ENCODE measurements at regions not wholly inside any gene's neighbourhood (a gene's known extent, or its start where the extent isn't known, plus 50 kb on each side); places are given as distances from the start of the nearest gene placed in this dataset.

GRCh38 chr3:115218859-115219258 lies 71.8 kb upstream of the ZBTB20 start:
- Histone ChIP-seq H3K9me3 (ENCODE audit: insufficient read depth, low read length) (no peaks in the 10 kb centered on the region), H3K27me3 (ENCODE audit: low read length) (no peaks in the 10 kb centered on the region), H2AFZ (ENCODE audit: low read depth, low read length, severe bottlenecking) (no peak overlapping the region), H3K4me3 (ENCODE audit: insufficient read depth, low read length, poor library complexity, severe bottlenecking) (no peak overlapping the region), H4K20me1 (ENCODE audit: low read depth, low read length) (no peaks in the 10 kb centered on the region), H3K9ac (ENCODE audit: low read length) (no peak overlapping the region), H3K36me3 (ENCODE audit: low read length) (no peaks in the 10 kb centered on the region), H3K4me2 (ENCODE audit: low read depth, low read length, poor library complexity, severe bottlenecking) (no peak overlapping the region), H3K79me2 (ENCODE audit: insufficient read depth, low read length) (no peaks in the 10 kb centered on the region), H3F3A (ENCODE audit: insufficient read depth) (no peaks in the 10 kb centered on the region), H3K9me2 (replicated peaks; ENCODE audit: insufficient read depth, low read length) (no peaks in the 10 kb centered on the region), H3K27ac (ENCODE audit: low read depth, low read length) (no peak overlapping the region)
- TF ChIP-seq EZH2phosphoT487 (conservative IDR thresholded peaks at IDR 0.05; ENCODE audit: low read length) (no peak), CTCF (IDR thresholded peaks at IDR 0.05; ENCODE audit: insufficient read depth, low read length, poor library complexity, severe bottlenecking) (no peak)

DNA sequence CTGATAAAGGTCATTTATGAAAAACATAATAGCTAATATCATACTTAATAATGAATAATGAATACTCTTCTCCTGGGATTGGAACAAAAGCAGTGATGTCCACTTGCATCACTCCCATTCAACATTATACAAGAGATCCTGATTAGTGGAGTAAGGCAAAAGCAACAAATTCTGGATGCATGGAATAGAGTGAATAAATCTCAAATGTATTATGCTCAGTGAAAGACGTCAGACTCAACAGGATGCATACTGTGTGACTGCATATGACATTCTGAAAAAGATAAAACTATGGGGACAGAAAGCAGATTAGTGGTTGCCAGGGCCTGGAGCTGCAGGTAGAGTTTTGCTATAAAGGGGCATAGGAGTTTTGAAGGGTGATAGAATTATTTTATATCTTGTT lies 77.6 kb upstream of the ZBTB20 start:
- Histone ChIP-seq H3K4me2 (ENCODE audit: low read depth, low read length, poor library complexity, severe bottlenecking) (no peak overlapping the region), H4K20me1 (ENCODE audit: low read depth, low read length) (no peaks in the 10 kb centered on the region), H3K36me3 (ENCODE audit: low read length) (no peaks in the 10 kb centered on the region), H3K4me3 (ENCODE audit: insufficient read depth, low read length, poor library complexity, severe bottlenecking) (no peak overlapping the region), H3K79me2 (ENCODE audit: insufficient read depth, low read length) (no peaks in the 10 kb centered on the region), H3K9me2 (replicated peaks; ENCODE audit: insufficient read depth, low read length) (no peaks in the 10 kb centered on the region), H3K9me3 (ENCODE audit: insufficient read depth, low read length) (no peaks in the 10 kb centered on the region), H3K27ac (ENCODE audit: low read depth, low read length) (no peak overlapping the region), H3K27me3 (ENCODE audit: low read length) (no peaks in the 10 kb centered on the region), H3F3A (ENCODE audit: insufficient read depth) (no peaks in the 10 kb centered on the region), H3K9ac (ENCODE audit: low read length) (no peak overlapping the region), H2AFZ (ENCODE audit: low read depth, low read length, severe bottlenecking) (no peak overlapping the region)
- TF ChIP-seq CTCF (IDR thresholded peaks at IDR 0.05; ENCODE audit: insufficient read depth, low read length, poor library complexity, severe bottlenecking) = no peak
- TF ChIP-seq EZH2phosphoT487 (conservative IDR thresholded peaks at IDR 0.05; ENCODE audit: low read length) = no peak

DNA sequence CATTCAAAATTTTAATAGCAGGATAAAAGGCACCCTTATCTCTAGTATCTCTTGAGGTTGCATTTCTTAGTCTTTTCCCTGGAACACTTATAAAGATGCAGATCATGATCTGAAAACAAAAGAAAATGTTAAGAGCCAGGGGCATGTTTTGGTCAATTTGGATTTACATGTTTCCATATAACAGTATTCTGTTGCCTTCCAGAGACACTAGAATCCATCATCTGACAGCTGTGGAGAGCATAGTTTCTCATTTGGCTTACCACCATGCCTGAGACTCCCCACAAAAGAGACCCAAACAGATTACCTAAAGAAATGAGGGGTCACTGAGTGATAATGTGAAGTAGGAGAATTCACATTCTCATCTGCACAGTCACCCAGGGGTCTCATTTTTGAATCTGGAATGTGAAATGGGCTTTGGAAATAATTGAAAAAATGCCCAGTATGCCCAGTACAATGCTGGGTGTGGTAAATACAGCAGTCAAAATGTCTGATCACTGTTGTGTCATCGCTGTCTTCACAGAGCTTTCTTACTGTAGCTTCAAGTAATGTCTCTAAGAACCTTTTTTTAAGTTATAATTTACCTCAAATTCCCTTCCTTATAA lies 79.9 kb upstream of the ZBTB20 start:
- Histone ChIP-seq H3K9ac (ENCODE audit: low read length) (no peak overlapping the region), H3K27ac (ENCODE audit: low read depth, low read length) (no peak overlapping the region), H3K27me3 (ENCODE audit: low read length) (no peaks in the 10 kb centered on the region), H3F3A (ENCODE audit: insufficient read depth) (no peaks in the 10 kb centered on the region), H3K36me3 (ENCODE audit: low read length) (no peaks in the 10 kb centered on the region), H3K4me3 (ENCODE audit: insufficient read depth, low read length, poor library complexity, severe bottlenecking) (no peak overlapping the region), H2AFZ (ENCODE audit: low read depth, low read length, severe bottlenecking) (no peak overlapping the region), H3K79me2 (ENCODE audit: insufficient read depth, low read length) (no peaks in the 10 kb centered on the region), H3K9me3 (ENCODE audit: insufficient read depth, low read length) (no peaks in the 10 kb centered on the region), H3K4me2 (ENCODE audit: low read depth, low read length, poor library complexity, severe bottlenecking) (no peak overlapping the region), H4K20me1 (ENCODE audit: low read depth, low read length) (no peaks in the 10 kb centered on the region), H3K9me2 (replicated peaks; ENCODE audit: insufficient read depth, low read length) (no peaks in the 10 kb centered on the region)
- no peak for TF ChIP-seq EZH2phosphoT487 (conservative IDR thresholded peaks at IDR 0.05; ENCODE audit: low read length)

DNA sequence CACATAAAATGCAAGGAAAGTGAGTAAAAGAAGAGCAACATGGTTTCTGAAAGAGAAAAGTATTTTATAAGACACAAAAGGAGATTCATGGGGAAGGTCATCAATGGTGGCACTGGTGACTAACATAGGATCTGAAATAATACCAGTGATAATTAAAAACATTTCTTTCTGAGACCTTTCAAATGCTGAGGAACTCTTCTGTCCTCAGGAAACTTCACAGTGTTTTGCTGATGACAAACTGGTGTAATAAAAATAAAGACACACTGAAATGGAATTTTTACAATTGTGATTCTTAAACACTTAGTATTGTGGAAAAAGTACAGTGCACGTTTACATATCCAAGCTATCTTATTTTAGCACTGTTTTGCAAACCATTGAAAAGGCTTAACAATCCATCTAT lies 80.4 kb upstream of the ZBTB20 start:
- Histone ChIP-seq H3K4me2 (ENCODE audit: low read depth, low read length, poor library complexity, severe bottlenecking) (no peak overlapping the region), H3K27me3 (ENCODE audit: low read length) (no peaks in the 10 kb centered on the region), H2AFZ (ENCODE audit: low read depth, low read length, severe bottlenecking) (no peak overlapping the region), H4K20me1 (ENCODE audit: low read depth, low read length) (no peaks in the 10 kb centered on the region), H3K36me3 (ENCODE audit: low read length) (no peaks in the 10 kb centered on the region), H3K79me2 (ENCODE audit: insufficient read depth, low read length) (no peaks in the 10 kb centered on the region), H3K9me3 (ENCODE audit: insufficient read depth, low read length) (no peaks in the 10 kb centered on the region), H3K9ac (ENCODE audit: low read length) (no peak overlapping the region), H3K27ac (ENCODE audit: low read depth, low read length) (no peak overlapping the region), H3K9me2 (replicated peaks; ENCODE audit: insufficient read depth, low read length) (no peaks in the 10 kb centered on the region), H3F3A (ENCODE audit: insufficient read depth) (no peaks in the 10 kb centered on the region), H3K4me3 (ENCODE audit: insufficient read depth, low read length, poor library complexity, severe bottlenecking) (no peak overlapping the region)
- TF ChIP-seq CTCF (IDR thresholded peaks at IDR 0.05; ENCODE audit: insufficient read depth, low read length, poor library complexity, severe bottlenecking) (no peak), EZH2phosphoT487 (conservative IDR thresholded peaks at IDR 0.05; ENCODE audit: low read length) (no peak)

Measured in SU-DHL-6 (cell line).